Body of pancreas (tissue), 4 donors: ENCODE measurements at regions not wholly inside any gene's neighbourhood (a gene's known extent, or its start where the extent isn't known, plus 50 kb on each side); places are given as distances from the start of the nearest gene placed in this dataset.

Experiments used
- CTCF ChIP-seq, 7 experiments: fragments of 450-650 bp in 4 of 7; fragments of 200-600 bp in 3 of 7; sonication (generic) in 3 of 7; IDR thresholded peaks; one replicate each; pipeline ENCODE4 v1.5.1; 2016 to 2019; ENCODE audit warnings: antibody characterized with exemption in 7 of 7
- POLR2A ChIP-seq, 3 donors: fragments of 450-650 bp; IDR thresholded peaks; one replicate each; pipeline ENCODE4 v1.6.1; 2016; ENCODE audit warnings: antibody characterized with exemption in 3 of 3, mild to moderate bottlenecking in 2 of 3

GRCh38 chr18:78411539-78411938 is 568.1 kb upstream of the SALL3 start:
- TF ChIP-seq CTCF (IDR thresholded peaks at IDR 0.05) (no peak), POLR2A (IDR thresholded peaks at IDR 0.05) (no peak)
